ENCODE measurements at regions not wholly inside any gene's neighbourhood (a gene's known extent, or its start where the extent isn't known, plus 50 kb on each side); places are given as distances from the start of the nearest gene placed in this dataset.

GRCh38 chr10:130335336-130335735 is 199.1 kb downstream of the GLRX3 start:
- DNase-seq, result no peak
- CTCF ChIA-PET, result no interaction called here
- H3K4me3 ChIP-seq (ENCODE audit: control insufficient read depth in 1 of 7, extremely low read depth in 1 of 7, insufficient read depth in 4 of 7, low read depth in 2 of 7, low read length in 6 of 7), result no peak overlapping the region
- no peaks in the 10 kb centered on the region for H3K4me1 ChIP-seq (ENCODE audit: control extremely low read depth in 1 of 4, control insufficient read depth in 4 of 4, insufficient read depth in 4 of 4, low read length in 3 of 4)
- peaks cover 0 to 7% (median under 1%) of the 10 kb centered on the region in 5 experiments for H3K27me3 ChIP-seq (replicated peaks in 2 of 5; ENCODE audit: control insufficient read depth in 4 of 5, insufficient read depth in 5 of 5, low read length in 4 of 5)
- WGBS (ENCODE audit: insufficient coverage), result 91% methylated on average over 9 of the region's 10 CpGs
- no peaks in the 10 kb centered on the region for H3K36me3 ChIP-seq (ENCODE audit: control insufficient read depth in 4 of 4, insufficient read depth in 4 of 4, low read length in 3 of 4)
- peaks cover 0 to 2% (median 0%) of the 10 kb centered on the region in 5 experiments for H3K9me3 ChIP-seq (ENCODE audit: control extremely low read depth in 1 of 5, control insufficient read depth in 4 of 5, insufficient read depth in 2 of 5, low read depth in 1 of 5, low read length in 4 of 5)
- no peak overlapping the region for H3K27ac ChIP-seq (ENCODE audit: insufficient read depth in 1 of 2, low read depth in 1 of 2, low read length in 2 of 2, poor library complexity in 1 of 2, severe bottlenecking in 2 of 2)
- POLR2A ChIA-PET, result no interaction called here

- Histone ChIP-seq H3K27ac (ENCODE audit: insufficient read depth in 1 of 2, low read depth in 1 of 2, low read length in 2 of 2, poor library complexity in 1 of 2, severe bottlenecking in 2 of 2) (no peak overlapping the region), H3K27me3 (replicated peaks in 2 of 5; ENCODE audit: control insufficient read depth in 4 of 5, insufficient read depth in 5 of 5, low read length in 4 of 5) (peaks cover 0 to 10% (median 0%) of the 10 kb centered on the region in 5 experiments), H3K4me3 (ENCODE audit: control insufficient read depth in 1 of 7, extremely low read depth in 1 of 7, insufficient read depth in 4 of 7, low read depth in 2 of 7, low read length in 6 of 7) (no peak overlapping the region), H3K36me3 (ENCODE audit: control insufficient read depth in 4 of 4, insufficient read depth in 4 of 4, low read length in 3 of 4) (no peaks in the 10 kb centered on the region), H3K4me1 (ENCODE audit: control extremely low read depth in 1 of 4, control insufficient read depth in 4 of 4, insufficient read depth in 4 of 4, low read length in 3 of 4) (no peaks in the 10 kb centered on the region), H3K9me3 (ENCODE audit: control extremely low read depth in 1 of 5, control insufficient read depth in 4 of 5, insufficient read depth in 2 of 5, low read depth in 1 of 5, low read length in 4 of 5) (peaks cover 0 to 2% (median 0%) of the 10 kb centered on the region in 5 experiments)
- no peak for DNase-seq
- CTCF ChIA-PET, result no interaction called here
- POLR2A ChIA-PET, result no interaction called here
- 73% methylated on average over 6 of the region's 8 CpGs for WGBS (ENCODE audit: insufficient coverage)
Measured at GRCh38 chr10:130336617-130337304, 200.6 kb downstream of the GLRX3 start.

GRCh38 chr10:130337305-130337640 is 201.1 kb downstream of the GLRX3 start:
- H3K4me3 ChIP-seq (ENCODE audit: control insufficient read depth in 1 of 7, extremely low read depth in 1 of 7, insufficient read depth in 4 of 7, low read depth in 2 of 7, low read length in 6 of 7), result no peak overlapping the region
- POLR2A ChIA-PET, result no interaction called here
- H3K4me1 ChIP-seq (ENCODE audit: control extremely low read depth in 1 of 4, control insufficient read depth in 4 of 4, insufficient read depth in 4 of 4, low read length in 3 of 4), result no peaks in the 10 kb centered on the region
- H3K27me3 ChIP-seq (replicated peaks in 2 of 5; ENCODE audit: control insufficient read depth in 4 of 5, insufficient read depth in 5 of 5, low read length in 4 of 5), result peaks cover 0 to 13% (median 0%) of the 10 kb centered on the region in 5 experiments
- no peaks in the 10 kb centered on the region for H3K9me3 ChIP-seq (ENCODE audit: control extremely low read depth in 1 of 5, control insufficient read depth in 4 of 5, insufficient read depth in 2 of 5, low read depth in 1 of 5, low read length in 4 of 5)
- no peaks in the 10 kb centered on the region for H3K36me3 ChIP-seq (ENCODE audit: control insufficient read depth in 4 of 4, insufficient read depth in 4 of 4, low read length in 3 of 4)
- CTCF ChIA-PET, result interaction anchor here (1.0 kb wide), 1 partner anchor 1537 kb away, joined by 3 read pairs; no protein-coding TSS in a partner anchor
- WGBS (ENCODE audit: insufficient coverage), result 89% methylated on average over 10 of the region's 13 CpGs
- DNase-seq, result no peak
- no peak overlapping the region for H3K27ac ChIP-seq (ENCODE audit: insufficient read depth in 1 of 2, low read depth in 1 of 2, low read length in 2 of 2, poor library complexity in 1 of 2, severe bottlenecking in 2 of 2)

- Histone ChIP-seq H3K27me3 (replicated peaks in 2 of 5; ENCODE audit: control insufficient read depth in 4 of 5, insufficient read depth in 5 of 5, low read length in 4 of 5) (peaks cover 0 to 13% (median 0%) of the 10 kb centered on the region in 5 experiments), H3K4me1 (ENCODE audit: control extremely low read depth in 1 of 4, control insufficient read depth in 4 of 4, insufficient read depth in 4 of 4, low read length in 3 of 4) (no peaks in the 10 kb centered on the region), H3K36me3 (ENCODE audit: control insufficient read depth in 4 of 4, insufficient read depth in 4 of 4, low read length in 3 of 4) (no peaks in the 10 kb centered on the region), H3K4me3 (ENCODE audit: control insufficient read depth in 1 of 7, extremely low read depth in 1 of 7, insufficient read depth in 4 of 7, low read depth in 2 of 7, low read length in 6 of 7) (no peak overlapping the region), H3K9me3 (ENCODE audit: control extremely low read depth in 1 of 5, control insufficient read depth in 4 of 5, insufficient read depth in 2 of 5, low read depth in 1 of 5, low read length in 4 of 5) (no peaks in the 10 kb centered on the region), H3K27ac (ENCODE audit: insufficient read depth in 1 of 2, low read depth in 1 of 2, low read length in 2 of 2, poor library complexity in 1 of 2, severe bottlenecking in 2 of 2) (no peak overlapping the region)
- 97% methylated on average over 17 of the region's 19 CpGs for WGBS (ENCODE audit: insufficient coverage)
- ChIA-PET CTCF (interaction anchor here (1.0 to 1.1 kb wide), 2 partner anchors 24 to 1536 kb away, joined by 3 read pairs; no protein-coding TSS in a partner anchor), POLR2A (interaction anchor here (0.7 kb wide), 1 partner anchor 678 kb away, joined by 4 read pairs; no protein-coding TSS in a partner anchor)
- no peak for DNase-seq
Measured at GRCh38 chr10:130337696-130338635, 201.8 kb downstream of the GLRX3 start.

- H3K9me3 ChIP-seq (ENCODE audit: control extremely low read depth in 1 of 5, control insufficient read depth in 4 of 5, insufficient read depth in 2 of 5, low read depth in 1 of 5, low read length in 4 of 5), result no peaks in the 10 kb centered on the region
- peaks cover 0 to 16% (median 0%) of the 10 kb centered on the region in 5 experiments for H3K27me3 ChIP-seq (replicated peaks in 2 of 5; ENCODE audit: control insufficient read depth in 4 of 5, insufficient read depth in 5 of 5, low read length in 4 of 5)
- DNase-seq, result no peak
- H3K4me1 ChIP-seq (ENCODE audit: control extremely low read depth in 1 of 4, control insufficient read depth in 4 of 4, insufficient read depth in 4 of 4, low read length in 3 of 4), result no peaks in the 10 kb centered on the region
- WGBS (ENCODE audit: insufficient coverage), result 93% methylated on average over 3 of the region's 5 CpGs
- ChIA-PET POLR2A (interaction anchor here (0.7 kb wide), 1 partner anchor 677 kb away, joined by 4 read pairs; no protein-coding TSS in a partner anchor), CTCF (interaction anchor here (1.1 kb wide), 1 partner anchor 24 kb away, joined by 3 read pairs; no protein-coding TSS in a partner anchor)
- H3K27ac ChIP-seq (ENCODE audit: insufficient read depth in 1 of 2, low read depth in 1 of 2, low read length in 2 of 2, poor library complexity in 1 of 2, severe bottlenecking in 2 of 2), result no peak overlapping the region
- no peaks in the 10 kb centered on the region for H3K36me3 ChIP-seq (ENCODE audit: control insufficient read depth in 4 of 4, insufficient read depth in 4 of 4, low read length in 3 of 4)
- no peak overlapping the region for H3K4me3 ChIP-seq (ENCODE audit: control insufficient read depth in 1 of 7, extremely low read depth in 1 of 7, insufficient read depth in 4 of 7, low read depth in 2 of 7, low read length in 6 of 7)
Measured at GRCh38 chr10:130338636-130339024, 202.4 kb downstream of the GLRX3 start.

GRCh38 chr10:130339091-130339490 is 202.9 kb downstream of the GLRX3 start:
- DNase-seq, result no peak
- ChIA-PET POLR2A (interaction anchor here (0.7 kb wide), 1 partner anchor 677 kb away, joined by 4 read pairs; no protein-coding TSS in a partner anchor), CTCF (no interaction called here)
- WGBS (ENCODE audit: insufficient coverage), result 94% methylated on average over 4 of the region's 11 CpGs
- no peaks in the 10 kb centered on the region for H3K9me3 ChIP-seq (ENCODE audit: control extremely low read depth in 1 of 5, control insufficient read depth in 4 of 5, insufficient read depth in 2 of 5, low read depth in 1 of 5, low read length in 4 of 5)
- H3K4me1 ChIP-seq (ENCODE audit: control extremely low read depth in 1 of 4, control insufficient read depth in 4 of 4, insufficient read depth in 4 of 4, low read length in 3 of 4), result no peaks in the 10 kb centered on the region
- no peaks in the 10 kb centered on the region for H3K36me3 ChIP-seq (ENCODE audit: control insufficient read depth in 4 of 4, insufficient read depth in 4 of 4, low read length in 3 of 4)
- H3K4me3 ChIP-seq (ENCODE audit: control insufficient read depth in 1 of 7, extremely low read depth in 1 of 7, insufficient read depth in 4 of 7, low read depth in 2 of 7, low read length in 6 of 7), result no peak overlapping the region
- H3K27ac ChIP-seq (ENCODE audit: insufficient read depth in 1 of 2, low read depth in 1 of 2, low read length in 2 of 2, poor library complexity in 1 of 2, severe bottlenecking in 2 of 2), result no peak overlapping the region
- H3K27me3 ChIP-seq (replicated peaks in 2 of 5; ENCODE audit: control insufficient read depth in 4 of 5, insufficient read depth in 5 of 5, low read length in 4 of 5), result peaks cover 0 to 17% (median 3%) of the 10 kb centered on the region in 5 experiments
